Body of pancreas (tissue), 4 donors: ENCODE measurements at regions not wholly inside any gene's neighbourhood (a gene's known extent, or its start where the extent isn't known, plus 50 kb on each side); places are given as distances from the start of the nearest gene placed in this dataset.

ENCODE experiments used
- ATAC-seq: fragments of 150-250 bp; one replicate; pipeline ENCODE4 v1.9.1; 2016
- DNase-seq, 4 donors: peaks; one replicate each; pipeline ENCODE4 v3.0.0-alpha.2; 2019
- H3K27ac ChIP-seq, 4 donors: fragments of 200-600 bp; sonication (generic); 1 replicate in 3 of 4; 2 replicates in 1 of 4; pipeline versions ENCODE4 v1.5.1 to v1.6.1; 2016 to 2019; ENCODE audit warnings: mild to moderate bottlenecking in 1 of 4, mixed read lengths in 1 of 4, moderate library complexity in 1 of 4
- H3K27me3 ChIP-seq, 2 donors: fragments of 200-600 bp; sonication (generic); one replicate each; pipeline ENCODE4 v1.6.0; 2016; ENCODE audit warnings: mild to moderate bottlenecking in 1 of 2
- H3K36me3 ChIP-seq, 2 donors: fragments of 200-600 bp; sonication (generic); replicated peaks in 1 of 2; 2 replicates each; pipeline ENCODE4 v1.5.1; 2016; ENCODE audit warnings: low read depth in 2 of 2; ENCODE audit not compliant: insufficient read depth in 1 of 2
- H3K4me1 ChIP-seq: fragments of 200-600 bp; sonication (generic); one replicate; pipeline ENCODE4 v1.6.0; 2016
- H3K4me3 ChIP-seq, 2 donors: fragments of 200-600 bp; sonication (generic); 1 replicate in 1 of 2; 2 replicates in 1 of 2; pipeline ENCODE4 v1.5.1; 2016 to 2019
- H3K9me3 ChIP-seq, 3 donors: fragments of 200-600 bp; sonication (generic); 1 replicate in 2 of 3; 2 replicates in 1 of 3; pipeline ENCODE4 v1.5.1; 2016
- CTCF ChIP-seq, 7 experiments: fragments of 450-650 bp in 4 of 7; fragments of 200-600 bp in 3 of 7; sonication (generic) in 3 of 7; IDR thresholded peaks; one replicate each; pipeline ENCODE4 v1.5.1; 2016 to 2019; ENCODE audit warnings: antibody characterized with exemption in 7 of 7
- POLR2A ChIP-seq, 3 donors: fragments of 450-650 bp; IDR thresholded peaks; one replicate each; pipeline ENCODE4 v1.6.1; 2016; ENCODE audit warnings: antibody characterized with exemption in 3 of 3, mild to moderate bottlenecking in 2 of 3
- WGBS, 2 donors: methylation state at CpG; one replicate each; pipeline ENCODE4 v1.1.5; 2017; 5-methylcytosine and 5-hydroxymethylcytosine counted together
- intact Hi-C: fragments of 100-400 bp; cut with DNase I; formaldehyde crosslinking; loops from one replicate; pipeline ENCODE4 v1.15.1; 2023

DNA sequence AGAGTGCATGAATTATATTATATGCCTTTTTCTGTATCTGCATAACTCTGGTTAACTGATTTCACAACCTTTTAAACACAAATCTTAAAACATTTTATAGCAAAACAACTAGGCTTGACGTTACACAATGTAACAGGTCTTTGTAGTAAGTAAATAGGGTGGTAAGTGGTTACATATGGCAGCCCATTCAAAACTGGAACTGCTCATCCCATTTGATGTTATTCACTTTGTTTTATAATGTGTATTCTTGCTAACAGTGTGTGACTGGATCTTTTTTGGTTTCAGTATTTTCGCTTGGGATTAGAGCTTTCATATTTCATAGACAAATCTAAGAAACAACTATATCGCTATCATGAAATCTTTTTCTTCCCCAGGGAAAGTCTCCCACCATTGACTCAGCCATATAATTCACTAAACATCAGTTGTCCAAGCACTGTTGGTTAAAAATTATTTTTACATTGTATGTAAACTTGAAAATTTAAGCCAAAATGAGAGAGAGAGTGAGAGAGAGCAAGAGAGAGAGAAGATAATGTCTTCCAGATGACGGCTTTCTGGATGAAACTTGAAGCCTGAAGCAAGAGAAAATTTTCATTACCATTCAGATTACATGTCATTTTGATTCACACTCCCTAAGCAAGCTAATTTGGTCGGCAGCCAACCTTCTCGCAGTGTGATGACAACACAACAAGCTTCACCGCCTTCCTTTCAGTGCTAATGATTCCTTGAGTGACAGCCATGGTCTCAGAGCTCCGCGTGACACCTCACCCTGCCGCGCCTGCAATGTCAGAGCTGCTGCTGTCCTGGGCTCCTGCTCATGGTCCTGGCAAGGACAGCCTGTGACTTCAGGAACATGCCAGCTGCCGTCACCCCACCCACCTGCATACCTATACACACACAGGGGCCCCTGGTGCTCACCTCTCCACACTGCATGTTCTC is 946.9 kb upstream of the SOX11 start:
- no peaks in the 10 kb centered on the region for H3K4me1 ChIP-seq
- intact Hi-C loops: no loop called here
- TF ChIP-seq CTCF (IDR thresholded peaks at IDR 0.05): peak in 1 of 7 experiments; percentile 17
- no peak for TF ChIP-seq POLR2A (IDR thresholded peaks at IDR 0.05)
- H3K27ac ChIP-seq: no peak overlapping the region
- DNase-seq: peak; percentile 20 to 40 (median 34)
- no peaks in the 10 kb centered on the region for H3K27me3 ChIP-seq
- WGBS, 2 donors: 27 to 28% methylated on average over 12 of the region's 12 CpGs
- H3K9me3 ChIP-seq: no peaks in the 10 kb centered on the region
- no peaks in the 10 kb centered on the region for H3K36me3 ChIP-seq
- no peak overlapping the region for H3K4me3 ChIP-seq
- no peak for ATAC-seq

- intact Hi-C loops: no loop called here
Measured at GRCh38 chr2:4753721-4754120, 938.5 kb upstream of the SOX11 start.

GRCh38 chr2:4762951-4763376 is 929.2 kb upstream of the SOX11 start:
- Histone ChIP-seq H3K4me3 (no peak overlapping the region), H3K9me3 (no peaks in the 10 kb centered on the region), H3K4me1 (no peaks in the 10 kb centered on the region), H3K36me3 (no peaks in the 10 kb centered on the region), H3K27me3 (no peaks in the 10 kb centered on the region), H3K27ac (no peak overlapping the region)
- DNase-seq: peak; percentile 42 to 67 (median 52)
- ATAC-seq: no peak
- 0 to 3% methylated on average over 4 of the region's 4 CpGs for WGBS, 2 donors
- intact Hi-C loops: no loop called here
- TF ChIP-seq POLR2A (IDR thresholded peaks at IDR 0.05): no peak
- peak; percentile 22 to 61 (median 49) for TF ChIP-seq CTCF (IDR thresholded peaks at IDR 0.05)

More at GRCh38 chr2:4753721-4754120, 938.5 kb upstream of the SOX11 start:
- DNase-seq: no peak
- 77 to 82% methylated on average over 4 of the region's 4 CpGs for WGBS, 2 donors
- ATAC-seq: no peak
- no peaks in the 10 kb centered on the region for H3K36me3 ChIP-seq
- no peaks in the 10 kb centered on the region for H3K9me3 ChIP-seq
- no peak overlapping the region for H3K27ac ChIP-seq
- H3K27me3 ChIP-seq: no peaks in the 10 kb centered on the region
- H3K4me3 ChIP-seq: no peak overlapping the region
- no peak for TF ChIP-seq CTCF (IDR thresholded peaks at IDR 0.05)
- no peak for TF ChIP-seq POLR2A (IDR thresholded peaks at IDR 0.05)
- H3K4me1 ChIP-seq: no peaks in the 10 kb centered on the region

DNA sequence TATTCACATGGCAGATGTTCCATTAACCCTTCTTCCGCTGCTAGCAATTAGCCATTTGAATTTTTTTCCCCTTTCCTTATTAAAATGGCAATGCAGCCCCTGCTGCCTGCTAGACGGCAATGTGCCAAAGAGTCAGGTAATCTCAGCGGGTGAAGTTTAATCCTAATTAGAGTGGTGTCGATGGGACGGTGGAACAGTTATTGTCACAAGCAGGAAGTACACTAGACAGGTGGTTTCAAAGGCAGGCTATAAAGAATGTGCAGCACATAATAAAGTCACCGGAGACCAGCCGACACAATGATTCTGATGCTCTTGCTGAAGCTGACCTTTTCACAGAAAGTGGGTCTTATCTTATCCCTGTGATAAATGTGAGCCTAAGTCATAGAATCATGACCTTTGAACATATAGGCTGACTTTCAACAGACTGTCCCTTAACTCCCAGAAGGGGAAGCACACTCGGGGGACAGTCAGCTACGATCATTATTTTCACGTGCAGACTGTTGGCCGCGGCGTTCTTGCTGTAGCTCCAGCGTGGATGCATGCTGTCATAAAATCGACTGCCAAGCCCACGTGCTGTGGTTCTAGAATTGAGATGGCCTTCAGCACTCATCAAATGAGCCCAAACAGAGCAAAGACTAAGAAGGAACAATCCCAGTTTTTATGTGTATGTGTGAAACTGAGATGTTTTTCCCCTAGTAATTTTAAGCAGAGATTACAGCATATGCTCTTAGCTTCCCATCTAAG is 926.2 kb upstream of the SOX11 start:
- Histone ChIP-seq H3K36me3 (no peaks in the 10 kb centered on the region), H3K27ac (no peak overlapping the region), H3K4me1 (no peaks in the 10 kb centered on the region), H3K27me3 (no peaks in the 10 kb centered on the region), H3K4me3 (no peak overlapping the region), H3K9me3 (no peaks in the 10 kb centered on the region)
- ATAC-seq (no peak), DNase-seq (no peak)
- WGBS, 2 donors: 45 to 54% methylated on average over 16 of the region's 16 CpGs
- intact Hi-C loops: no loop called here
- TF ChIP-seq CTCF (IDR thresholded peaks at IDR 0.05): no peak
- no peak for TF ChIP-seq POLR2A (IDR thresholded peaks at IDR 0.05)
